GM12878 (cell line): ENCODE measurements at regions not wholly inside any gene's neighbourhood (a gene's known extent, or its start where the extent isn't known, plus 50 kb on each side); places are given as distances from the start of the nearest gene placed in this dataset.

Experiments used
- ATAC-seq: fragments of 200-7000 bp; cut with Tn5 transposase; 3 replicates; pipeline ENCODE4 v1.9.1; 2020; ENCODE audit warnings: mild to moderate bottlenecking, moderate library complexity
- BruUV-seq: library from RNA; stranded (reverse); fragments of 400-500 nt; replicated peaks from 2 replicates; lab custom pipeline; 2021; lab: Mats Ljungman, UMichigan
- CTCF ChIA-PET: fragments of 300-600 bp; sonication (Branson Sonifier 250); formaldehyde crosslinking; extraction: SDS; loops from one replicate; lab custom pipeline; 2021; ENCODE audit warnings: inconsistent platforms; lab: Yijun Ruan, JAX
- POLR2A ChIA-PET: fragments of 350-600 bp; formaldehyde crosslinking; extraction: SDS; loops from one replicate; lab custom pipeline; 2021; ENCODE audit warnings: inconsistent platforms; lab: Charles Lee
- RAD21 ChIA-PET: fragments of 300-600 bp; sonication (Branson Sonifier 250); formaldehyde crosslinking; loops from one replicate; lab custom pipeline; 2023; ENCODE audit warnings: antibody characterized with exemption; ENCODE audit not compliant: unreplicated experiment; lab: Charles Lee
- SMC1A ChIA-PET: fragments of 300-600 bp; sonication (Branson Sonifier 250); formaldehyde crosslinking; loops from one replicate; lab custom pipeline; 2023; ENCODE audit not compliant: unreplicated experiment, uncharacterized antibody; lab: Charles Lee
- DNase-seq: peaks from one replicate; pipeline ENCODE4 v3.0.0-alpha.2; 2011; ENCODE audit warnings: low read depth, low spot score
- FAIRE-seq: peaks from 3 replicates; lab custom pipeline; 2011; peaks lifted over from hg19 to GRCh38; lab: Jason Lieb, UNC
- H2AFZ ChIP-seq: 2 replicates; pipeline ENCODE4 v1.6.0; 2011; ENCODE audit warnings: low read depth, low read length, control low read depth; ENCODE audit not compliant: control insufficient read depth
- H3K27ac ChIP-seq: 2 replicates; pipeline ENCODE4 v1.5.1; 2011; ENCODE audit warnings: control low read depth; ENCODE audit not compliant: control insufficient read depth, insufficient read depth
- H3K27me3 ChIP-seq, 2 experiments: replicated peaks in 1 of 2; 2 replicates each; pipeline versions ENCODE4 v1.6.0 to v1.6.1; 2011; ENCODE audit warnings: low read length in 1 of 2; ENCODE audit not compliant: control insufficient read depth in 2 of 2, insufficient read depth in 2 of 2
- H3K36me3 ChIP-seq, 2 experiments: 2 replicates each; pipeline ENCODE4 v1.5.1; 2011; ENCODE audit warnings: low read length in 1 of 2; ENCODE audit not compliant: control insufficient read depth in 2 of 2, insufficient read depth in 2 of 2
- H3K4me1 ChIP-seq: 2 replicates; pipeline ENCODE4 v1.6.1; 2011; ENCODE audit warnings: mild to moderate bottlenecking, low read length, moderate library complexity, mixed read lengths; ENCODE audit not compliant: control insufficient read depth, insufficient read depth
- H3K4me2 ChIP-seq: 2 replicates; pipeline ENCODE4 v1.6.0; 2011; ENCODE audit warnings: control low read depth; ENCODE audit not compliant: control insufficient read depth, insufficient read depth
- H3K4me3 ChIP-seq: fragments of 200-600 bp; sonication (generic); 2 replicates; pipeline ENCODE4 v1.5.1; 2016
- H3K79me2 ChIP-seq: 2 replicates; pipeline ENCODE4 v1.6.0; 2011; ENCODE audit warnings: low read length; ENCODE audit not compliant: control insufficient read depth, insufficient read depth
- H3K9ac ChIP-seq: 2 replicates; pipeline ENCODE4 v1.8.0; 2011; ENCODE audit warnings: low read length, control low read depth, mixed read lengths; ENCODE audit not compliant: control insufficient read depth, insufficient read depth
- H3K9me3 ChIP-seq: replicated peaks from 3 replicates; pipeline ENCODE4 v1.5.1; 2011; ENCODE audit warnings: mild to moderate bottlenecking, low read length; ENCODE audit not compliant: control insufficient read depth, insufficient read depth
- H4K20me1 ChIP-seq: 2 replicates; pipeline ENCODE4 v1.6.0; 2011; ENCODE audit not compliant: control insufficient read depth, insufficient read depth
- BACH1 ChIP-seq: fragments of 450-650 bp; IDR thresholded peaks from 2 replicates; pipeline ENCODE4 v1.6.1; 2017; ENCODE audit warnings: mild to moderate bottlenecking, borderline replicate concordance
- CHD4 ChIP-seq: fragments of 200-600 bp; sonication (generic); IDR thresholded peaks from 2 replicates; pipeline ENCODE4 v1.6.1; 2016; ENCODE audit warnings: mild to moderate bottlenecking
- HDGF ChIP-seq: fragments of 450-650 bp; IDR thresholded peaks from 2 replicates; pipeline ENCODE4 v1.6.1; 2016; ENCODE audit warnings: antibody characterized with exemption
- IKZF1 ChIP-seq: fragments of 450-650 bp; conservative IDR thresholded peaks from 2 replicates; pipeline ENCODE4 v1.6.1; 2017; ENCODE audit warnings: antibody characterized with exemption, mild to moderate bottlenecking
- JUNB ChIP-seq: IDR thresholded peaks from 2 replicates; pipeline ENCODE4 v1.6.1; 2016; ENCODE audit warnings: antibody characterized with exemption, mild to moderate bottlenecking
- MYB ChIP-seq: fragments of 150-350 bp; IDR thresholded peaks from 2 replicates; pipeline ENCODE4 v1.6.1; 2014; ENCODE audit warnings: mild to moderate bottlenecking, low read depth, low read length, borderline replicate concordance
- PAX5 ChIP-seq: IDR thresholded peaks from 2 replicates; pipeline ENCODE4 v1.6.1; 2011; ENCODE audit warnings: low read depth, low read length, borderline replicate concordance
- POLR2AphosphoS2 ChIP-seq: IDR thresholded peaks from 2 replicates; pipeline ENCODE4 v1.6.1; 2011; ENCODE audit warnings: low read depth, mild to moderate bottlenecking, low read length, improper control_type of control experiment, moderate library complexity
- POU2F2 ChIP-seq: IDR thresholded peaks from 3 replicates; pipeline ENCODE4 v1.6.1; 2011; ENCODE audit warnings: low read depth, mild to moderate bottlenecking, low read length, borderline replicate concordance
- RFX5 ChIP-seq: IDR thresholded peaks from 2 replicates; pipeline ENCODE4 v1.6.1; 2011; ENCODE audit warnings: low read depth, low read length, improper control_type of control experiment
- TARDBP ChIP-seq: IDR thresholded peaks from 2 replicates; pipeline ENCODE4 v1.6.1; 2016; ENCODE audit warnings: borderline replicate concordance
- WRNIP1 ChIP-seq: IDR thresholded peaks from 2 replicates; pipeline ENCODE4 v1.6.1; 2011; ENCODE audit warnings: low read depth, low read length, improper control_type of control experiment, borderline replicate concordance
- ZNF24 ChIP-seq: fragments of 450-650 bp; IDR thresholded peaks from 2 replicates; pipeline ENCODE4 v1.6.1; 2017; ENCODE audit warnings: antibody characterized with exemption, mild to moderate bottlenecking
- WGBS: methylation state at CpG from one replicate; pipeline ENCODE4 v1.1.6; 2016; ENCODE audit warnings: low lambda C conversion rate; ENCODE audit not compliant: insufficient replicate concordance, insufficient coverage; ENCODE audit errors: missing lambda C conversion rate; 5-methylcytosine and 5-hydroxymethylcytosine counted together
- in situ Hi-C: fragments of 300-500 bp; cut with MboI; formaldehyde crosslinking; loops from 9 replicates; pipeline ENCODE4 v1.14.3; 2018; ENCODE audit warnings: mixed read lengths
- intact Hi-C: fragments of 100-400 bp; cut with micrococcal nuclease; formaldehyde crosslinking; loops from one replicate; pipeline ENCODE4 v1.14.2; 2022; ENCODE audit not compliant: unreplicated experiment
- TF ChIP-seq, protein P1 (sequence below): fragments of 450-650 bp; IDR thresholded peaks from 2 replicates; pipeline ENCODE4 v1.6.1; 2018; ENCODE audit warnings: borderline replicate concordance, mild to moderate bottlenecking; ENCODE audit not compliant: partially characterized antibody

DNA sequence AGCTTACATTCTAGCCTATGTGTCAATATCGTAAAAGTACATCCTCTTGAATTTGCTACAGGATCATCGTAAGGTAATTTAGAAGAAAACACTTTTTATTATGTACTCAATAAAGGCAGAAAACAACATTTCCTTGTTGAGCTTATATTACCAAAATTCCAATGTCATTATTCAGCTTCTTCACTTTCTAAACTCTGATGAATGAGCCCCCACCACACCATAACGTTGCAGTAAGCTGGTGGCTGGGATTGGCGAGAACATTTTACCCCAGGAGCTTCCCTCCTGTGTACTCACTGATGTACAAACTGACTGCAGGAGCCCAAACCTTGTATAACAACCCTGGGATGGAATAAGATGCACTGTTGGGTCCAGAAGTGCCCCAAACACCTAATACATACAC lies 238.1 kb upstream of the MARCKS start:
- DNase-seq (no peak), ATAC-seq (no peak), FAIRE-seq (no peak)
- RAD21 ChIA-PET, result interaction anchor here (0.6 to 1.9 kb wide), 4 partner anchors 8 to 129 kb away, joined by 3 to 5 read pairs (median 4); no protein-coding TSS in a partner anchor
- 99% methylated on average over 4 of the region's 4 CpGs for WGBS
- H3K27ac ChIP-seq, result no peak overlapping the region
- H3K27me3 ChIP-seq, result no peaks in the 10 kb centered on the region
- no peaks in the 10 kb centered on the region for H3K79me2 ChIP-seq
- H3K4me1 ChIP-seq, result peaks cover 13% of the 10 kb centered on the region
- no peaks in the 10 kb centered on the region for H4K20me1 ChIP-seq
- H3K4me3 ChIP-seq, result no peak overlapping the region
- CTCF ChIA-PET, result interaction anchor here (0.8 to 1.5 kb wide), 3 partner anchors 8 to 160 kb away, joined by 3 to 4 read pairs (median 3); no protein-coding TSS in a partner anchor
- TF ChIP-seq PAX5 (no peak), BACH1 (no peak), HDGF (no peak), POU2F2 (no peak), TARDBP (no peak), JUNB (no peak), POLR2AphosphoS2 (no peak), ZNF24 (no peak), CHD4 (no peak), MYB (no peak), IKZF1 (no peak), RFX5 (no peak), WRNIP1 (no peak)
- TF ChIP-seq, protein P1, sequence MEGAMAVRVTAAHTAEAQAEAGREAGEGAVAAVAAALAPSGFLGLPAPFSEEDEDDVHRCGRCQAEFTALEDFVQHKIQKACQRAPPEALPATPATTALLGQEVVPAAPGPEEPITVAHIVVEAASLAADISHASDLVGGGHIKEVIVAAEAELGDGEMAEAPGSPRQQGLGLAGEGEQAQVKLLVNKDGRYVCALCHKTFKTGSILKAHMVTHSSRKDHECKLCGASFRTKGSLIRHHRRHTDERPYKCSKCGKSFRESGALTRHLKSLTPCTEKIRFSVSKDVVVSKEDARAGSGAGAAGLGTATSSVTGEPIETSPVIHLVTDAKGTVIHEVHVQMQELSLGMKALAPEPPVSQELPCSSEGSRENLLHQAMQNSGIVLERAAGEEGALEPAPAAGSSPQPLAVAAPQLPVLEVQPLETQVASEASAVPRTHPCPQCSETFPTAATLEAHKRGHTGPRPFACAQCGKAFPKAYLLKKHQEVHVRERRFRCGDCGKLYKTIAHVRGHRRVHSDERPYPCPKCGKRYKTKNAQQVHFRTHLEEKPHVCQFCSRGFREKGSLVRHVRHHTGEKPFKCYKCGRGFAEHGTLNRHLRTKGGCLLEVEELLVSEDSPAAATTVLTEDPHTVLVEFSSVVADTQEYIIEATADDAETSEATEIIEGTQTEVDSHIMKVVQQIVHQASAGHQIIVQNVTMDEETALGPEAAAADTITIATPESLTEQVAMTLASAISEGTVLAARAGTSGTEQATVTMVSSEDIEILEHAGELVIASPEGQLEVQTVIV, result no peak
- H3K9me3 ChIP-seq, result no peaks in the 10 kb centered on the region; the same call in 2 of the 3 replicates
- in situ Hi-C loops, result no loop called here
- H3K36me3 ChIP-seq, result no peaks in the 10 kb centered on the region
- H3K9ac ChIP-seq, result no peak overlapping the region
- intact Hi-C loops, result no loop called here
- SMC1A ChIA-PET, result interaction anchor here (0.8 to 4.5 kb wide), 11 partner anchors 8 to 260 kb away, joined by 3 to 43 read pairs (median 3); no protein-coding TSS in a partner anchor
- H3K4me2 ChIP-seq, result no peak overlapping the region
- no peak overlapping the region for H2AFZ ChIP-seq
- POLR2A ChIA-PET, result interaction anchor here (0.9 to 1.3 kb wide), 3 partner anchors 8 to 28 kb away, joined by 3 to 4 read pairs (median 4); no protein-coding TSS in a partner anchor
- no TSS peak for BruUV-seq
